HT-29 (cell line): ENCODE measurements at regions not wholly inside any gene's neighbourhood (a gene's known extent, or its start where the extent isn't known, plus 50 kb on each side); places are given as distances from the start of the nearest gene placed in this dataset.

Source experiments
- DNase-seq: peaks from one replicate; pipeline ENCODE4 v3.0.0-alpha.2; 2015; ENCODE audit warnings: low spot score

- no peak for DNase-seq
Measured at GRCh38 chr14:54173802-54174201, 217.2 kb upstream of the BMP4 start.

GRCh38 chr14:54174457-54174856 lies 217.8 kb upstream of the BMP4 start:
- no peak for DNase-seq

DNA sequence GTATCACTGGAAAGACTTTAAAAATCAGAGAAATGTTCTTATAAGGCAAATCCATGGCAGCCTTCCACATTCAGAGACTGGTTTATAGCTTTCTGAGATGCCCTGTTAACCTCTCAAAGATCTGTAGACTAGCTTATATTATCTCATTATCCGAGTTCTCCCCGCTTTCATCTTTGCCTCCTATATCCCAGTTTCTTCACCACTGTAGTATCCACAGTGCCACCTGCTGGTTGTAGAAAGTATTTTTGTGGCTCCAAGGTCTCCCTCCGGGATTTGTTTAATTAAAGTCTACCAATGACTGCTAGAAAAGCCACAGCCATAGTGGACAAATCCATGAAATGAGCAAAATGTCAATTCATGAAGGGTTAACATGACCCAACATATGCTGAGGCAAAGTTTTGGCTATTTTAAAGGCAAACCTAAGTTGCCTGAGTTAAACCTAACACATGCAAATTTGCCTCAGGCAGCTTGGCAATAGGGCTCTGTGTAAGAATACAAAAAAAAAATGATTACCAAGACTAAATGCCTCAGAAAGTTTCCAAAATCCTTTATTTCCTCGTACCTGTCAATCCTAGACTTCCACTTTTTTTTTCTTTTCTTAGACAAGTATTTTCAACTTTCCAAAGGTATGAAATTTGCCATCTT lies 218.8 kb upstream of the BMP4 start:
- DNase-seq: peak; percentile 96

GRCh38 chr14:54177019-54177418 lies 219.8 kb upstream of the CDKN3 start:
- DNase-seq: no peak

DNA sequence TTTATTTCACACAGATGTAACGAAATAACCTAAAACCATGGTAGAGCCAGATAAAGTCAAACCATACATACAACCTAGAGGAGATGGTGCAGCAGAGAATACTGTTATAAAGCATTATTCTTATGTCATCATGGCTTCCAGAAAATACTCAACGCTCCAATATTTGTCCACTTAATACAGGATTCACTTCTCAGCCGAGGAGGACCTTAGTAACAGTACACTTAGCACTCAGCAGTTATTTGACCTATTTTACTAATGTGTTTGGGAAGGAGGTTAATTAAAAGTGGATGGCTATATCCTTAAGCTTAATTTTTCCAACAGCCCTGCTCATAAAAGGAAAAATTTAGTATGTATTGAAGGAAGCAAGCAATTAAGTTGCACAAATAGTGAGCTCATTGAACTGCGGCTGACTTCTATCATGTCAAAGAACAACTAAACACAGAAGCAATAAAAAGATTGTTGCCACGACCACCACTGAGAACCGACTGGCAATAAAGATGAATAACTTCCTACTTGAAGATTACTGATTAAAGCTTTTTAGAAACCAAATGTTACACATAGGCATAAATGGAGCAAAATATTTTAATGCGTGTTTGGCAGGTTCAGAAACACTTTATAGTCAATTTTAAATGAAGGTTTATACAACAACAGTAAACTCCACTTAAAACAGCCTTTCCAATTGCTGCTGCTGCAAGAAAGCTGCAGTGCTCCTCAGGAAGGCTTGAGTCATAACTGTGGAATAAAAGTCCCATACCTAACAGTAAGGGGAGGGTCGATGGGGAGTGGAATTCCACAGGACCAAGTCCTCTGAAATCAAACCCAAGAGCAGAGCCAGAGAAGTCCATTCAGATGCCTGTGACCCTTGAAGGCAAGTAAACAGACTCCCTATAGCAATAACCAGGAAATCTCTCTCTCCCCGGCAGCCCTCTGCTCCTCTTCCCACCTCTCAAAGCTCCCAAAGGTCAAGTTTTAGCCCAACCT lies 218.9 kb upstream of the CDKN3 start:
- peak; percentile 80 for DNase-seq

DNA sequence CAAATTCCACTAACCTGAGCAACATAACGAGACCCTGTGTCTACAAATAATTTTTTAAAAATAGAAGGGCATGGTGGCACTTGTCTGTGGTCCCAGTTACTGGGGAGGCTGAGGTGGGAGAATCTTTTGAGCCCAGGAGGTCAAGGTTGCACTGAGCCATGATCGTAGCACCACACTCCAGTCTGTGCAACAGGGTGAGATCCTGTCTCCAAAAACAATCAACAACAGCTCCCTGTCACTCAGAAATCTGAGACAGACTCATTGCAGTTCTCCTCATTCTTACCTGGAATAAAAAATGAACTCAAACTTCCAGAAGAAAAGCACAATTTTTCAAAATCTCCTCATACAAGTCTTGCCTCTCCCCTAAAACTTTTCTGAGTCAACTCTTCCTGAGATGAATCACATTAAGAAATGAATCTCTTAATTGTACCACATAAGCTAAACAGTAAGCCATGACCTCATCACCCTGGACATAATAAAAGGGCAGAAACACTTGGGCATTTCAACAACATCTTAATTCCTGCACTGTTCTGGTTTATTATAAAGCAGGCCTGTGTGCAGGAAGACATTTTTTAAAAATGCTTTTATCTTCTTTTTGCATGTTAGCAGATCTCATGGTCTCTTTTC lies 214.3 kb upstream of the CDKN3 start:
- no peak for DNase-seq

- DNase-seq: no peak
Measured at GRCh38 chr14:54186821-54187763, 209.7 kb upstream of the CDKN3 start.

- DNase-seq: no peak
Measured at GRCh38 chr14:54188064-54188666, 208.6 kb upstream of the CDKN3 start.

DNA sequence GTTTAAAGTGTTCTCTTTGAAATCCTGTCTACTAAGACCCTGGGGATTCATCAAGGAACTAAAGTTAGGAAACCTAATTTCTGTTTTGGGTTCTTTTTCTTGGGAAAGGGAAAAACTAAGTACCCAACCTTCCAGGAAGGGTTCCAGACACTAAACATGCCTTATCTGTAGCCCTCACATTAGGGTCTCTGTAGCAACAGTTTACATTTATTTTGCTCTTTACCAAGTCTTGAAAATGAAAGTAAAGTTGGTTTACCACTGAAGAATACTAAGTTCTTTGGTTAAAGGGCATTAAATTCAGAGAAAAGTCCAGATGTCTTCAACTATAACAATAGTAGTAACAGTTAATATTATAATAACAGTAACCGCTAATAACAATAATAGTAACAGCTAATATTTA lies 207.5 kb upstream of the CDKN3 start:
- no peak for DNase-seq

GRCh38 chr14:54189748-54190354 lies 207.0 kb upstream of the CDKN3 start:
- no peak for DNase-seq

DNA sequence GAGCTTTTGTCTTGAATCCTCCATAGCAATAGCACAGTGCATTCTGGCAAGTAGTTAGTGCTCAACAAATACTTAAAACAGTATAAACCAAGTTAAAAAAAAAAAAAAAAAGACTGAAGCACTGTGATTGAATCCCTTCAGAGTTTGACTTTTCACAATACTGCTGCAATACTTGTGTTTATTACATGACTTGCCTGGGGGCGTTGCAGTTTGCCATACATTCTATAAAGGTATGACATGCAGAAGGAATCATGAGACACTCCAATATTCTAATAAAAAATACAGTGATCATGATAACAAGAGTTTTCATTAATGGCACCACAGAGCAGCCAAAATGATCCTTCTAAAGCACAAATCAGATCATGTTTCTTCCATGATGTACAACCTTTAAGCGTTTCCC lies 205.0 kb upstream of the CDKN3 start:
- no peak for DNase-seq

DNA sequence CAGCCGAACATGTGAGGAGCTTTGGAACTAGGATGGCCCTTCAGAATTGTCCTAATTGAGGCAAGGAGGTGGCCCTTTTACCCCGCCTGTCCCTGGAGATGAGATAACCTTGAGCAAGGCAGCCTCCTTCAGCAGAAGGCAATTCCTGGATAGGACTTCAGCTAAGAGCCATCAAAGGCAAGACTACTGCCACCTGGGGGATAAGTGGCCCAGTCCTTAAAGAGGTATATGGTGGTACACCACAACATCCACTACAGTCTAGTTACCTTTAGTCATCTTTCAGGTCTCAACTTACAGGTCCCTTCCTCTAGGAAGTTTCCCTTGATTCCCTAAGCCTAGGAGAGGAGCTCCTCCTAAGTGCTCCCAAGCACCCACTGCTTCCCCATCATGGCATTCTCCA lies 204.2 kb upstream of the CDKN3 start:
- no peak for DNase-seq

DNA sequence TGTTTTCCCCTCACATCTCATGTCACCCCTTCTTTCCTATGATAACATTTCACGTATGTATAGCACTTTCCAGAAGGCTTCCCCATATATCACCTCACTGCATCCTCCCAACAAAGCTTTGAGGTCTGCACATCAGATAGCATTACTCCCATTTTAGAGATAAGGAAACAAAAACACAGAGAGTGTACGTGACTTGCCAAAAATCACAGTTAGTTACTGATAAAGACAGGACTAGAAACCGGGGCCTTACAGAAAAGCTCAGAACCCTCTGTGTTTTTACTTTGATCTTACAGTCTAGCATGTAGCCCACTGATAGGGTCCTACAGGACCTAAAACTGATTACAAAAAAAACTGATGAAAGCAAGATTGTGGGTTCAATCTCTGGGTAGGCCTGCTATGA lies 202.9 kb upstream of the CDKN3 start:
- no peak for DNase-seq

GRCh38 chr14:54194501-54194900 lies 202.3 kb upstream of the CDKN3 start:
- DNase-seq: no peak

DNA sequence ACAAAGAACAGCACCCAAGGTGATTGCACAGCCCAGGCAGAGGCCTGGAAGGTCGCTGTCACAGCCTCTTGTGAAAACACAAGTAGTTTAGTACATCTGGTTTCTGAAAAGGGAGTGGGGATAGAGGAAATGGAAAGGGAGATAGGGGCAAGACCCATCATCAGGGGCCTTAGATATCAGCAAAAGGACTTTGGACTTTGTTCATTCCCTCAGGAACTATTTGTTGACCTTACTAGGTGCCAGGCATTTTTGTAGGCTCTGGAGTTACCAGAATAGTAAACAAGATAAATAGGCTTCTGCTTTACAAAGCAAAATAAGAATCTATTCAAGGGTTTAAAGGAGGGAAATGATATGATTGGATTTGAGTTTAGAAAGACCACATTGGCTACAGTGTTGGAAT lies 199.4 kb upstream of the CDKN3 start:
- DNase-seq: no peak

GRCh38 chr14:54200726-54201125 lies 196.1 kb upstream of the CDKN3 start:
- no peak for DNase-seq

- no peak for DNase-seq
Measured at GRCh38 chr14:54202288-54202687, 194.5 kb upstream of the CDKN3 start.

DNA sequence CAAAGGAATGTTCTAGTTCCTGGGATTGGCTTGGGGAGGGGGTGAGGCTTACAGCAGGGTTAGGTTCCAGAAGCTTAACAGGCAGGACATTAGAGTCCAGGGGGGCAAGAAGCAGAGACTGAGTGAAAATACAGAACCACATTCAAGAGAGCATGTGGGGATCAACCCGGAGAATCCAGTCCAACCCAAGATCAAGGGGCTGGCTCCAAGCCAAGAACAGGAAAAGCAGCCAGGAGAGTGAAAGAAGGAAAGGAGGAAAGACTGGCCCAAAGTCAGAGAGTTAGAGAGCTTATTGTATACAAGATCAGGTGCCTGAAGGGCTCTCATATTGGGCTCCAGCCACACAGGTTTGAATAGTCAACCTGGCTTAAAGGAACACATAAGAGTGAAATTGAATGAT lies 190.3 kb upstream of the CDKN3 start:
- peak; percentile 31 for DNase-seq

GRCh38 chr14:54207075-54207474 lies 189.7 kb upstream of the CDKN3 start:
- no peak for DNase-seq
